Body of pancreas (tissue), 4 donors: ENCODE measurements at regions not wholly inside any gene's neighbourhood (a gene's known extent, or its start where the extent isn't known, plus 50 kb on each side); places are given as distances from the start of the nearest gene placed in this dataset.
A peak's percentile ranks its signal among the peaks of the same experiment; 100 is the strongest.

Experiments used
- ATAC-seq: fragments of 150-250 bp; one replicate; pipeline ENCODE4 v1.9.1; 2016
- DNase-seq, 4 donors: peaks; one replicate each; pipeline ENCODE4 v3.0.0-alpha.2; 2019
- H3K27ac ChIP-seq, 4 donors: fragments of 200-600 bp; sonication (generic); 1 replicate in 3 of 4; 2 replicates in 1 of 4; pipeline versions ENCODE4 v1.5.1 to v1.6.1; 2016 to 2019; ENCODE audit warnings: mild to moderate bottlenecking in 1 of 4, mixed read lengths in 1 of 4, moderate library complexity in 1 of 4
- H3K27me3 ChIP-seq, 2 donors: fragments of 200-600 bp; sonication (generic); one replicate each; pipeline ENCODE4 v1.6.0; 2016; ENCODE audit warnings: mild to moderate bottlenecking in 1 of 2
- H3K36me3 ChIP-seq, 2 donors: fragments of 200-600 bp; sonication (generic); replicated peaks in 1 of 2; 2 replicates each; pipeline ENCODE4 v1.5.1; 2016; ENCODE audit warnings: low read depth in 2 of 2; ENCODE audit not compliant: insufficient read depth in 1 of 2
- H3K4me1 ChIP-seq: fragments of 200-600 bp; sonication (generic); one replicate; pipeline ENCODE4 v1.6.0; 2016
- H3K4me3 ChIP-seq, 2 donors: fragments of 200-600 bp; sonication (generic); 1 replicate in 1 of 2; 2 replicates in 1 of 2; pipeline ENCODE4 v1.5.1; 2016 to 2019
- H3K9me3 ChIP-seq, 3 donors: fragments of 200-600 bp; sonication (generic); 1 replicate in 2 of 3; 2 replicates in 1 of 3; pipeline ENCODE4 v1.5.1; 2016
- POLR2A ChIP-seq, 3 donors: fragments of 450-650 bp; IDR thresholded peaks; one replicate each; pipeline ENCODE4 v1.6.1; 2016; ENCODE audit warnings: antibody characterized with exemption in 3 of 3, mild to moderate bottlenecking in 2 of 3
- WGBS, 2 donors: methylation state at CpG; one replicate each; pipeline ENCODE4 v1.1.5; 2017; 5-methylcytosine and 5-hydroxymethylcytosine counted together
- intact Hi-C: fragments of 100-400 bp; cut with DNase I; formaldehyde crosslinking; loops from one replicate; pipeline ENCODE4 v1.15.1; 2023
- TF ChIP-seq, protein P1 (sequence below), 7 experiments: fragments of 450-650 bp in 4 of 7; fragments of 200-600 bp in 3 of 7; sonication (generic) in 3 of 7; IDR thresholded peaks; one replicate each; pipeline ENCODE4 v1.5.1; 2016 to 2019; ENCODE audit warnings: antibody characterized with exemption in 7 of 7

DNA sequence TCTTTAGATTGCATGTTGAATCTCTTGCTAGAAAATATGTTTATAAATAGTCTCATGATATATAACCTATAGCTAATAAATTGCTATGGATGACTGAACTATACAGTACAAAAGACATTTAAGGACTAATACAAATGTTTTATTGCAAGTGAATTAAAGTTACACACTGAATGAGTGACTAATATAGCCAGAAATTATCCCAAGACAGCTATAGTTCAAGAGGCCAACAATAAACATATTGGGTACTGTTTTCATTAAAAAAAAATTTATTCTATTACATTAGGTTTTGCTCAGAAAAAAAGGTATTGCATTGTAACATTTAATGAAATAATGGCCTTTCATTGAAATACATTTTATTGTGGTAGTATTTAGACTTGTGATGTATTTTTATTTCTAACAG is 819.1 kb downstream of the TRIML1 start:
- Histone ChIP-seq H3K4me1 (no peaks in the 10 kb centered on the region), H3K36me3 (no peaks in the 10 kb centered on the region), H3K4me3 (no peak overlapping the region), H3K27ac (no peak overlapping the region), H3K9me3 (no peaks in the 10 kb centered on the region), H3K27me3 (no peaks in the 10 kb centered on the region)
- TF ChIP-seq POLR2A (IDR thresholded peaks at IDR 0.05): no peak
- TF ChIP-seq, protein P1, sequence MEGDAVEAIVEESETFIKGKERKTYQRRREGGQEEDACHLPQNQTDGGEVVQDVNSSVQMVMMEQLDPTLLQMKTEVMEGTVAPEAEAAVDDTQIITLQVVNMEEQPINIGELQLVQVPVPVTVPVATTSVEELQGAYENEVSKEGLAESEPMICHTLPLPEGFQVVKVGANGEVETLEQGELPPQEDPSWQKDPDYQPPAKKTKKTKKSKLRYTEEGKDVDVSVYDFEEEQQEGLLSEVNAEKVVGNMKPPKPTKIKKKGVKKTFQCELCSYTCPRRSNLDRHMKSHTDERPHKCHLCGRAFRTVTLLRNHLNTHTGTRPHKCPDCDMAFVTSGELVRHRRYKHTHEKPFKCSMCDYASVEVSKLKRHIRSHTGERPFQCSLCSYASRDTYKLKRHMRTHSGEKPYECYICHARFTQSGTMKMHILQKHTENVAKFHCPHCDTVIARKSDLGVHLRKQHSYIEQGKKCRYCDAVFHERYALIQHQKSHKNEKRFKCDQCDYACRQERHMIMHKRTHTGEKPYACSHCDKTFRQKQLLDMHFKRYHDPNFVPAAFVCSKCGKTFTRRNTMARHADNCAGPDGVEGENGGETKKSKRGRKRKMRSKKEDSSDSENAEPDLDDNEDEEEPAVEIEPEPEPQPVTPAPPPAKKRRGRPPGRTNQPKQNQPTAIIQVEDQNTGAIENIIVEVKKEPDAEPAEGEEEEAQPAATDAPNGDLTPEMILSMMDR (IDR thresholded peaks at IDR 0.05): no peak
- ATAC-seq: no peak
- intact Hi-C loops: no loop called here
- DNase-seq: no peak

DNA sequence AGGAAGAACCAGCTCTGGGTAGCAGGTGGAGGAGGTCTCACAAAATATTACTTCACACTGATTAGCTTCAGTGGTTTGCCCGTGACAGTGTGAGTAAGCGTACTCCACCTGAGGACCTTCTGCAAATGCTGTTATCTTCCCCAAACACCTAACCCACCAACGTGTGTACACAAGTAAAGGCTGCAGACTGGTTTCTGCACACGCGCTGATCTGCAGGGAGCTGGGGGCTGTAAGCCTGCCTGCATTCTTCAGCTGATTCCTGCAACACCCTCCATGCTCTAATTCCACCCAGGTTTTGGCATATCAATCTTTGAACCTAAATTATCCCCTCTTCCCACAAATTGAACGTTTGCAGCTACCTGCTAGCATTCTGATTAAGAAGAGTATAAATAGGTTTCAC is 820.2 kb downstream of the TRIML1 start:
- WGBS, 2 donors: 35 to 39% methylated on average over 6 of the region's 6 CpGs
- no peak for DNase-seq
- no peak overlapping the region for H3K4me3 ChIP-seq
- intact Hi-C loops: no loop called here
- no peaks in the 10 kb centered on the region for H3K27me3 ChIP-seq
- no peaks in the 10 kb centered on the region for H3K9me3 ChIP-seq
- no peak overlapping the region for H3K27ac ChIP-seq
- ATAC-seq: no peak
- TF ChIP-seq, protein P1 (IDR thresholded peaks at IDR 0.05): no peak
- no peak for TF ChIP-seq POLR2A (IDR thresholded peaks at IDR 0.05)
- no peaks in the 10 kb centered on the region for H3K36me3 ChIP-seq
- H3K4me1 ChIP-seq: no peaks in the 10 kb centered on the region

DNA sequence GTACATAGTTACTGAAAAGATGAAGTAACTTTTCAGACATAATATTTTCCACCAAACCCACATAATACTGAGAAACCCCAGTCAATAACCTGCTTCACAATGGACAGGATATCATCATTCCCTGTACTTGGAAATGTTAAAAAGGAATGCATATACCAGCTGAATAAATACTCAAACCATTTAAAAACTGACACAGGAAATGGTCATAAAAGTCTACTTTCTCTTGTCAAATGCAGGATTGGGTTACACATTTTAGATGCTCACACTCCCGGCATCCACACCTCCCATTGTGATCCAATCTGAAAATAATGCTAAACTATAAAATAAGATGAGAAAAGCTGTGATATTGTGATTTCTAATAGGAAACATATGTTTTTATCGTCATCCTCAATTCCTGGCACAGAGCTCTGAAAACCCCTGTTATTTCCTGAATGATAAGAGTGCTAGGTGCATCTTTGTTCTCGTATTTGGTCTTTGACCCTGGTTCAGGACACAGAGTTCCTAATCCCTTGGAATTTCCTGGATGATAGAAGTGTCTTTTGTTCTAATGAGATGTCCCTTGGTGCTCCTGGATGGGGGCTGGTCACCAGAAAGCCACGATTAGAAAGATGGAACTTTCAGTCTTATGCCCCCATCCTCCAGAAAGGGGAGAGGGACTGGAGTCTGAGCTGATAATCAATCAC is 821.3 kb downstream of the TRIML1 start:
- TF ChIP-seq, protein P1 (IDR thresholded peaks at IDR 0.05): no peak
- no peak for TF ChIP-seq POLR2A (IDR thresholded peaks at IDR 0.05)
- Histone ChIP-seq H3K4me3 (no peak overlapping the region), H3K9me3 (no peaks in the 10 kb centered on the region), H3K27ac (no peak overlapping the region), H3K27me3 (no peaks in the 10 kb centered on the region), H3K36me3 (no peaks in the 10 kb centered on the region), H3K4me1 (no peaks in the 10 kb centered on the region)
- no peak for DNase-seq
- no peak for ATAC-seq
- intact Hi-C loops: no loop called here
- WGBS, 2 donors: 47 to 49% methylated on average over 4 of the region's 4 CpGs

DNA sequence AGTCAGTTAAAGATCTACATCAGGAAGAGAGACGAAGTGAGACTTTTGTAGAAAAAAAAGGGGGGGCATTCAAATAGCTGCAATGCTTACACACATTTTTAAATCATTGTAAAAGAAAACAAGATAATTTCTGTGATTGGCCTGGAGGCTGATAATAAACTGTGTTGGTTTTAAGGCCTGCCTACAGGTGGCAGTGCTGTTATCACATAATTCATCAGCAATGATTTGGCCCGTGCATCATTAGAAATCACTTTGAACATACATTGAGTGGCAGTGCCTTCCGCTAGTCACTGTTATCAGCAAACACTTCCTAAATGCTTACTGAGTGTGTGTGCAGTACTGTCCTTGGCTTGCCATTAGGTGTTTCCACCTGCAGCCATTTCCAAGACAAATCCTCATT is 831.9 kb downstream of the TRIML1 start:
- WGBS, 2 donors: 20 to 22% methylated on average over 3 of the region's 3 CpGs
- ATAC-seq (no peak), DNase-seq (no peak)
- Histone ChIP-seq H3K4me1 (no peaks in the 10 kb centered on the region), H3K9me3 (no peaks in the 10 kb centered on the region), H3K36me3 (no peaks in the 10 kb centered on the region), H3K27ac (no peak overlapping the region), H3K27me3 (no peaks in the 10 kb centered on the region), H3K4me3 (no peak overlapping the region)
- TF ChIP-seq POLR2A (IDR thresholded peaks at IDR 0.05): no peak
- TF ChIP-seq, protein P1 (IDR thresholded peaks at IDR 0.05): peak in 3 of 7 experiments; percentile 17 to 22 (median 22)
- intact Hi-C loops: no loop called here

DNA sequence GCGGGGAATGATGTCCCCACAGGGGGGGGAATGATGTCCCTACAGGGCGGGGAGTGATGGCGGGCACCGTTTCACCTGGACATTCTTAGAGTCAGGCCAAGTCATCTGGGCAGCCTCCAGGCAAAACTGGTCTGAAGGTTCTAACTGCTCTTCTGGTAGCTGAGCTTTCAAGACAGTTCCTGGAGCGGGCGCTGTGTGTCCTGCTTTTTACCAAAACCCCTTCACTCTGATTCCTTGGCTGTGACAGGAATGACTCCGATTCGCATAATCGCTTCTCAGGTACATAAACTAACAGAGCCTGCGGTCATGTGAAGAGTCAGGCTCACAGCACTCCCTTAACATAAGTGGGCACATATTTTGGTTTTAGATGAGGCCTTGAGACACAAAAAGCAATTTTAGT is 836.0 kb downstream of the TRIML1 start:
- DNase-seq (no peak), ATAC-seq (no peak)
- no peaks in the 10 kb centered on the region for H3K9me3 ChIP-seq
- no peaks in the 10 kb centered on the region for H3K4me1 ChIP-seq
- no peak for TF ChIP-seq POLR2A (IDR thresholded peaks at IDR 0.05)
- TF ChIP-seq, protein P1 (IDR thresholded peaks at IDR 0.05): no peak
- no peaks in the 10 kb centered on the region for H3K27me3 ChIP-seq
- no peaks in the 10 kb centered on the region for H3K36me3 ChIP-seq
- H3K4me3 ChIP-seq: no peak overlapping the region
- intact Hi-C loops: no loop called here
- no peak overlapping the region for H3K27ac ChIP-seq
- 81 to 90% methylated on average over 7 to 8 of the region's 10 CpGs for WGBS, 2 donors
